MCF 10A (cell line): ENCODE measurements at regions not wholly inside any gene's neighbourhood (a gene's known extent, or its start where the extent isn't known, plus 50 kb on each side); places are given as distances from the start of the nearest gene placed in this dataset.

Experiments used
- BruUV-seq: library from RNA; stranded (reverse); fragments of 400-500 nt; replicated peaks from 2 replicates; lab custom pipeline; 2021; lab: Mats Ljungman, UMichigan
- CTCF ChIA-PET: fragments of 300-600 bp; sonication (Branson Sonifier 250); formaldehyde crosslinking; extraction: SDS; loops from one replicate; lab custom pipeline; 2021; ENCODE audit warnings: antibody characterized with exemption, inconsistent platforms; lab: Yijun Ruan, JAX
- POLR2A ChIA-PET: fragments of 300-600, 350-650 bp; sonication (Branson Sonifier 250); formaldehyde crosslinking; extraction: SDS; loops from one replicate; lab custom pipeline; 2020; ENCODE audit warnings: antibody characterized with exemption, inconsistent platforms; lab: Yijun Ruan, JAX
- DNase-seq: peaks from one replicate; pipeline ENCODE4 v3.0.0-alpha.2; 2018; ENCODE audit not compliant: unreplicated experiment
- H3K27ac Mint-ChIP-seq: one replicate; pipeline ENCODE4 v1.8.0; 2022; ENCODE audit warnings: mild to moderate bottlenecking, low read depth, mixed read lengths; ENCODE audit not compliant: unreplicated experiment
- H3K27me3 Mint-ChIP-seq: one replicate; pipeline ENCODE4 v1.8.0; 2022; ENCODE audit warnings: mixed read lengths; ENCODE audit not compliant: insufficient read depth, unreplicated experiment
- H3K36me3 Mint-ChIP-seq: one replicate; pipeline ENCODE4 v1.8.0; 2022; ENCODE audit warnings: mild to moderate bottlenecking, moderate library complexity, mixed read lengths; ENCODE audit not compliant: insufficient read depth, unreplicated experiment
- H3K4me1 Mint-ChIP-seq: one replicate; pipeline ENCODE4 v1.8.0; 2022; ENCODE audit warnings: mixed read lengths; ENCODE audit not compliant: insufficient read depth, unreplicated experiment
- H3K4me3 Mint-ChIP-seq: one replicate; pipeline ENCODE4 v1.8.0; 2022; ENCODE audit warnings: mild to moderate bottlenecking, moderate library complexity, mixed read lengths; ENCODE audit not compliant: unreplicated experiment
- H3K9me3 Mint-ChIP-seq: one replicate; pipeline ENCODE4 v1.8.0; 2022; ENCODE audit warnings: mixed read lengths; ENCODE audit not compliant: unreplicated experiment
- CTCF ChIP-seq: fragments of 200-600 bp; IDR thresholded peaks from one replicate; pipeline ENCODE4 v1.8.0; 2022; ENCODE audit warnings: antibody characterized with exemption, mild to moderate bottlenecking; ENCODE audit not compliant: unreplicated experiment
- intact Hi-C: fragments of 100-400 bp; cut with micrococcal nuclease; formaldehyde crosslinking; loops from 2 replicates; pipeline ENCODE4 v1.14.1; 2022

GRCh38 chr5:129173771-129174170 is 79.2 kb downstream of the ISOC1 start:
- no peak overlapping the region for H3K27ac Mint-ChIP-seq
- H3K9me3 Mint-ChIP-seq: no peaks in the 10 kb centered on the region
- POLR2A ChIA-PET: no interaction called here
- no TSS peak for BruUV-seq
- H3K36me3 Mint-ChIP-seq: no peaks in the 10 kb centered on the region
- DNase-seq: no peak
- intact Hi-C loops: loop anchor here (5.0 to 10.0 kb wide), 2 partner anchors 381 to 679 kb away; no protein-coding TSS in a partner anchor
- TF ChIP-seq CTCF: no peak
- no peak overlapping the region for H3K4me3 Mint-ChIP-seq
- CTCF ChIA-PET: interaction anchor here (0.6 to 2.3 kb wide), 2 partner anchors 596 to 1459 kb away, joined by 3 to 23 read pairs; no protein-coding TSS in a partner anchor
- H3K27me3 Mint-ChIP-seq: peaks cover 38% of the 10 kb centered on the region
- no peaks in the 10 kb centered on the region for H3K4me1 Mint-ChIP-seq

GRCh38 chr5:129174480-129174879 is 79.9 kb downstream of the ISOC1 start:
- H3K9me3 Mint-ChIP-seq: no peaks in the 10 kb centered on the region
- intact Hi-C loops: loop anchor here (5.0 to 10.0 kb wide), 2 partner anchors 380 to 678 kb away; no protein-coding TSS in a partner anchor
- no peaks in the 10 kb centered on the region for H3K36me3 Mint-ChIP-seq
- H3K27me3 Mint-ChIP-seq: peaks cover 31% of the 10 kb centered on the region
- ChIA-PET POLR2A (no interaction called here), CTCF (interaction anchor here (0.6 to 2.3 kb wide), 2 partner anchors 595 to 1458 kb away, joined by 3 to 23 read pairs; no protein-coding TSS in a partner anchor)
- no peaks in the 10 kb centered on the region for H3K4me1 Mint-ChIP-seq
- no peak for DNase-seq
- BruUV-seq: no TSS peak
- no peak overlapping the region for H3K27ac Mint-ChIP-seq
- H3K4me3 Mint-ChIP-seq: no peak overlapping the region
- no peak for TF ChIP-seq CTCF

- Mint-ChIP-seq H3K4me3 (no peak overlapping the region), H3K36me3 (no peaks in the 10 kb centered on the region), H3K27ac (no peak overlapping the region)
Observed at GRCh38 chr5:129177451-129177850, 82.9 kb downstream of the ISOC1 start.

GRCh38 chr5:129199308-129199707 is 104.8 kb downstream of the ISOC1 start:
- H3K36me3 Mint-ChIP-seq: no peaks in the 10 kb centered on the region
- no peak for DNase-seq
- no peaks in the 10 kb centered on the region for H3K4me1 Mint-ChIP-seq
- ChIA-PET CTCF (no interaction called here), POLR2A (no interaction called here)
- no TSS peak for BruUV-seq
- intact Hi-C loops: no loop called here
- no peak overlapping the region for H3K4me3 Mint-ChIP-seq
- peaks cover 62% of the 10 kb centered on the region for H3K27me3 Mint-ChIP-seq
- no peak for TF ChIP-seq CTCF
- no peak overlapping the region for H3K27ac Mint-ChIP-seq
- H3K9me3 Mint-ChIP-seq: no peaks in the 10 kb centered on the region

More at GRCh38 chr5:129177451-129177850, 82.9 kb downstream of the ISOC1 start:
- no peaks in the 10 kb centered on the region for H3K9me3 Mint-ChIP-seq
- peaks cover 18% of the 10 kb centered on the region for H3K27me3 Mint-ChIP-seq
- DNase-seq: no peak
- no peak for TF ChIP-seq CTCF
- H3K4me1 Mint-ChIP-seq: no peaks in the 10 kb centered on the region
- ChIA-PET POLR2A (no interaction called here), CTCF (interaction anchor here (1.3 to 1.7 kb wide), 3 partner anchors 45 to 675 kb away, joined by 3 to 5 read pairs (median 3); no protein-coding TSS in a partner anchor)
- BruUV-seq: no TSS peak
- intact Hi-C loops: loop anchor here (10.0 kb wide), 1 partner anchor 377 kb away; no protein-coding TSS in a partner anchor
